ENCODE measurements at regions not wholly inside any gene's neighbourhood (a gene's known extent, or its start where the extent isn't known, plus 50 kb on each side); places are given as distances from the start of the nearest gene placed in this dataset.

GRCh38 chrX:122244080-122244479 lies 940.0 kb upstream of the GRIA3 start:
- no peak for TF ChIP-seq CTCF (IDR thresholded peaks at IDR 0.05; ENCODE audit: insufficient read depth, low read length, poor library complexity, severe bottlenecking)
- no peak for TF ChIP-seq EZH2phosphoT487 (conservative IDR thresholded peaks at IDR 0.05; ENCODE audit: low read length)
